Kidney epithelial cell (primary cell): ENCODE measurements at regions not wholly inside any gene's neighbourhood (a gene's known extent, or its start where the extent isn't known, plus 50 kb on each side); places are given as distances from the start of the nearest gene placed in this dataset.
"Not testable (repeated sequence)": the region's sequence is repeated elsewhere in the genome, so short reads cannot be mapped to it uniquely, and the experiment has no call there.

Experiments
- DNase-seq: peaks from one replicate; pipeline ENCODE4 v3.0.0-alpha.2; 2010; ENCODE audit warnings: low read depth
- H3K27me3 ChIP-seq: 2 replicates; pipeline ENCODE4 v1.6.0; 2011; ENCODE audit warnings: low read length; ENCODE audit not compliant: control insufficient read depth, insufficient read depth
- H3K36me3 ChIP-seq: 2 replicates; pipeline ENCODE4 v1.5.1; 2011; ENCODE audit warnings: low read length; ENCODE audit not compliant: control insufficient read depth, insufficient read depth
- H3K4me3 ChIP-seq: 2 replicates; pipeline ENCODE4 v1.5.1; 2011; ENCODE audit warnings: low read depth, mild to moderate bottlenecking, control low read depth, low read length
- TF ChIP-seq, protein P1 (sequence below): IDR thresholded peaks from 2 replicates; pipeline ENCODE4 v1.5.1; 2011; ENCODE audit warnings: mild to moderate bottlenecking, moderate library complexity, low read length, control low read depth, inconsistent platforms; ENCODE audit not compliant: insufficient read depth, poor library complexity, severe bottlenecking

DNA sequence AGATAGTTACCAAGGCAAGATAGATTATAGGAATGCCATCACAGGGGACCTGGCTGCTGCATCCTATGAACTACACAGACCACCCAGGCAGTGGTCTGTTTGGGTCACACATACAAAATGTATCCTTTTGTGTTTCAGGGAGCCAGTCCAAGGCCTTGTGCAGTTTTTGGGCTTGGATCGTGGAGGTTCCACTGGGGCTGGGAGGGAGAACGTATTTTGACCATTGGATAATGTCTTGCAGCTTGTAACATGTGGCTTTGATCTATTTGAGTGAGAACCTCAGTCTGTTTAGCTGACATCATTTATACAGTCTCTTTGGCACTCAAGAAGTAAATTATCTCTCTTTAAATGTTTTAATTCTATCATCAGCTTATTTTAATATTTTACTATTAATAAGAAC is 147.3 kb downstream of the DUSP10 start:
- no peak for DNase-seq
- Histone ChIP-seq H3K36me3 (no peaks in the 10 kb centered on the region), H3K4me3 (no peak overlapping the region), H3K27me3 (no peaks in the 10 kb centered on the region)
- TF ChIP-seq, protein P1, sequence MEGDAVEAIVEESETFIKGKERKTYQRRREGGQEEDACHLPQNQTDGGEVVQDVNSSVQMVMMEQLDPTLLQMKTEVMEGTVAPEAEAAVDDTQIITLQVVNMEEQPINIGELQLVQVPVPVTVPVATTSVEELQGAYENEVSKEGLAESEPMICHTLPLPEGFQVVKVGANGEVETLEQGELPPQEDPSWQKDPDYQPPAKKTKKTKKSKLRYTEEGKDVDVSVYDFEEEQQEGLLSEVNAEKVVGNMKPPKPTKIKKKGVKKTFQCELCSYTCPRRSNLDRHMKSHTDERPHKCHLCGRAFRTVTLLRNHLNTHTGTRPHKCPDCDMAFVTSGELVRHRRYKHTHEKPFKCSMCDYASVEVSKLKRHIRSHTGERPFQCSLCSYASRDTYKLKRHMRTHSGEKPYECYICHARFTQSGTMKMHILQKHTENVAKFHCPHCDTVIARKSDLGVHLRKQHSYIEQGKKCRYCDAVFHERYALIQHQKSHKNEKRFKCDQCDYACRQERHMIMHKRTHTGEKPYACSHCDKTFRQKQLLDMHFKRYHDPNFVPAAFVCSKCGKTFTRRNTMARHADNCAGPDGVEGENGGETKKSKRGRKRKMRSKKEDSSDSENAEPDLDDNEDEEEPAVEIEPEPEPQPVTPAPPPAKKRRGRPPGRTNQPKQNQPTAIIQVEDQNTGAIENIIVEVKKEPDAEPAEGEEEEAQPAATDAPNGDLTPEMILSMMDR: no peak

DNA sequence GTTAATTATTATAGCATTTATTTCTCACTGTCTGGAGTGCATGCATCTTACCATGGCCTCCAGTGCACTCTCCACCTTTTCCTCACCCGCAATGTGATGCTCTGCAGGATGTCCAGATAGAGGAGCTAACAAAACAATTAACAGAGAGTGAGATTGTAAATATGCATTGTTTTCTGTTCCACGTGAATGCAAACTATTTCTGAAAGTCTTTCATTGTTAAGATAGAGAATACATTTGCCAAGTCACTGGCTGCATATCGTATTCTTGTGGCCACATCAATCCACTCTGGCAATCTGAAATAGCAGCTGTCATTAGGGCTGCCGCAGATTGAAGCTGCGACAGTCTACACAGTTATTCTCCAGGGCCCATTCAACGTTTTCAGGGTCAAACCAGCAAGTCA is 143.8 kb downstream of the DUSP10 start:
- H3K4me3 ChIP-seq: no peak overlapping the region
- no peaks in the 10 kb centered on the region for H3K36me3 ChIP-seq
- H3K27me3 ChIP-seq: no peaks in the 10 kb centered on the region
- no peak for DNase-seq
- TF ChIP-seq, protein P1: no peak

DNA sequence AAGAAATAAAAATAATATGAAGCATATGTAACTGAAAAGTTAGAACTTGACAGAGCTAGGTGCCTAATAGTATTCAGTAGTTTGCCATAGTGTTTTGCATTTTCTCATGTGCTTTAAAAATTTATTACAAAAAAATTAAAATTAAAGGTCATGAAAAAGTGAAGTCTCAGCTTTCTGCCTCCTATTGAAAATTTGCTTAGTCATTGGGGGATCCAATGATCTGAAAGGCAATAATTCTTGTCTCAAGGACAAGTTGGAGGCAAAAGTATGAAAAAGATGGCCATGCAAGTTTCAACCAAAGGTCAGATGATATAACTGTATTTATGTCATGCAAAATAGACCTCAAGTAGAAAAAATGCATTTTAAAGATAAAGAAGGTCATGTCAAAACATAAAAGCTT is 140.7 kb downstream of the DUSP10 start:
- TF ChIP-seq, protein P1: no peak
- H3K4me3 ChIP-seq: no peak overlapping the region
- no peaks in the 10 kb centered on the region for H3K36me3 ChIP-seq
- H3K27me3 ChIP-seq: no peaks in the 10 kb centered on the region
- no peak for DNase-seq

DNA sequence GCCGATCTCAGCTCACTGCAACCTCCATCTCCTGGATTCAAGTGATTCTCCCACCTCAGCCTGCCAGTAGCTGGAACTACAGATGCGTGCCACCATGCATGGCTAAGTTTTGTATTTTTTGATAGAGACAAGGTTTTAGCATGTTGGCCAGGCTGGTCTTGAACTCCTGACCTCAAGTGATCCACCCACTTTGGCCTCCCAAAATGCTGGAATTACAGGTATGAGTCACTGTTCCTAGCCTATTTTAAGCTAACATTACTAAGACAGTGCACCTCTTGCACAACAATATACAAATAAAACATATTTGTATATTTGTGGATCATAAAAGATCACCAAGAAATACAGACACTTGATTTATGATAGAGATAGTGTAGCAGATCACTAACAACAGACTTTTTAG is 139.1 kb downstream of the DUSP10 start:
- Histone ChIP-seq H3K36me3 (no peaks in the 10 kb centered on the region), H3K4me3 (no peak overlapping the region), H3K27me3 (no peaks in the 10 kb centered on the region)
- TF ChIP-seq, protein P1: no peak
- DNase-seq: no peak

DNA sequence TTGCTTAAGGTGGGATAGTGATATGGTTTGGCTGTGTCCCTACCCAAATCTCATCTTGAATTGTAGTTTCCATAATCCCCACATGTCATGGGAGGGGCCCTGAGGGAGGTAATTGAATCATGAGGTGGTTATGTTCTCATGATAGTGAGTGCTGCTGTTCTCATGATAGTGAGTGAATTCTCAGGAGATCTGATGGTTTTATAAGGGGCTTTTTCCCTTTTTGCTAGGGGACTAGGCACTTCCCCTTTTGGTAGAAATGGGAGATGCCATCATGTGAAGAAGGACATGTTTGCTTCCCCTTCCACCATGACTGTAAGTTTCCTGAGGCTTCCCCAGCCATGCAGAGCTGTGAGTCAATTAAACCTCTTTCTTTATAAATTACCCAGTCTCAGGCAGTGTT is 137.5 kb downstream of the DUSP10 start:
- H3K36me3 ChIP-seq, DNase-seq, H3K4me3 ChIP-seq, H3K27me3 ChIP-seq: not testable (repeated sequence)

DNA sequence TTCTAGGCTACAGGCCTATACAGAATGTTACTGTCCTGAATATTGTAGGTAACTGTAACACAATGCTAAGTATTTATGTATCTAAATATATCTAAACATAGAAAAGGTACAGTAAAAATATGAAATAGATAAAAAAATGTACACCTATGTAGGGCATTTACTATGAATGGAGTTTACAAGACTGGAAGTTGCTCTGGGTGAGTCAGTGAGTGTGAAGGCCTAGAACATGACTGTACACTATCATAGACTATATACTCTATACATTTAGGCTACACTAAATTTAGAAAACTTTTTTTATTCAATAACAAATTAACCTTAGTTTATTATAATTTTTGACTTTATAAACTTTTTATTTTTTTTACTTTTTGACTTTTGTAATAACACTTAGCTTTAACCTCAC is 136.9 kb downstream of the DUSP10 start:
- Histone ChIP-seq H3K36me3 (no peaks in the 10 kb centered on the region), H3K4me3 (no peak overlapping the region), H3K27me3 (no peaks in the 10 kb centered on the region)
- no peak for DNase-seq
- TF ChIP-seq, protein P1: no peak
